GM19025 (cell line): ENCODE measurements at regions not wholly inside any gene's neighbourhood (a gene's known extent, or its start where the extent isn't known, plus 50 kb on each side); places are given as distances from the start of the nearest gene placed in this dataset.

Experiments
- ATAC-seq: cut with Tn5 transposase; IDR thresholded peaks from one replicate; pipeline ENCODE4 v1.9.1; 2021; ENCODE audit warnings: mild to moderate bottlenecking, low read depth, moderate library complexity; ENCODE audit not compliant: unreplicated experiment

DNA sequence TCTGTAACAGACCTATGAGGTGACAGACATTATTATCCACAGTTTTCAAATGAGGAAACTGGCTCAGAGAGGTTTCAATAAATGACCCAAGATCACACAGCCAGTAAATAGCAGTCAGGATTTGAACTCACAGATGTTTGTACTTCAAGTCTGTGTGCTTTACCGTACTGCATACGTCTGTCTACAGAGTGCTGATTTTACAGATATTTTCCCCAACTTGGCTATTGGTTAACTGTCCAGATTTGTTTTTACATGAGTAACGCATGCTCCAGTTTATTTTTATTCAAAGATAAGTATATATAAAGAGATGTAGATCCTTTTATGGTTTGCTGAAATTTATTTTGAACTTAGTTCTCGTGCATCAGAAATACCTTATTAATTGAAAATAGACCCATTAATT is 65.7 kb upstream of the SLC38A2 start:
- ATAC-seq = no peak

- no peak for ATAC-seq
Measured at GRCh38 chr12:46437469-46437868, 64.9 kb upstream of the SLC38A2 start.

GRCh38 chr12:46436747-46437146 is 64.2 kb upstream of the SLC38A2 start:
- no peak for ATAC-seq

- no peak for ATAC-seq
Measured at GRCh38 chr12:46435625-46436024, 63.1 kb upstream of the SLC38A2 start.

DNA sequence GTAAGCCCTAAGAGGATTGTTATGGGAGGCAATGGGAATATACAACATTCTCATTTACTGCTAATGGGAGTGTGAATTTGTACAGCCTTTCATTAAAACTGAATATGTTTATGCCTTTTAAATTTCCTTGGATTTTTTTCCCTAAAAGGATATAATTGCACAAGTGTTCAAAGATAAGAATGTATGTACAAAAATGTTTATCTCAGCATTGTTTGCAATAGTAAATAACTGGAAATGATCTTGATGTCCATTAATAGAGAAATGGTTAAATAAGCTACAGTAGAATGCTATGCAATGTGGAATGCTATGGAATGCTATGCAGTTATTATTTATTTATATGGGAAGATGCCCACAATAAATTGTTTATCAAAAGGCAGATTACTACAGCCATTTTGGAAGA is 62.5 kb upstream of the SLC38A2 start:
- no peak for ATAC-seq

DNA sequence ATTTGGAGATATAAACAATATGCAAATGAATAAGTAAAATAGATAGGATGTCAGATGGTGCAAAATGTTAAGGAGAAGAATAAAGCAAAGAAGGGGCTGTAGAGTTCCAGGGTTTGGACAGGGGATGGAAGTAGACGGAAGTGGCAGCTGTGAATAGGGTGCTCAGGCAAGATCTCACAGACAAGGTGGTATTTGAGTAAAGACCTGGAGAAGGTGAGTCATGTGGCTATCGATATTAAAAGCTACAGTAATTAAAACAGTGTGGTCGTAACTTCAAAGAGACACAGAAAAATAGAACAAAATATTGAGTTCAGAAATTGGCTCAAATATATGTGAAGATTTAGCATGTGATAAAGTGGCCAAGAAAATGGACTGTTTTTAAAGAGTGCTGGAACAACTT is 61.3 kb upstream of the SLC38A2 start:
- no peak for ATAC-seq

GRCh38 chr12:46432325-46432724 is 59.8 kb upstream of the SLC38A2 start:
- ATAC-seq = no peak

DNA sequence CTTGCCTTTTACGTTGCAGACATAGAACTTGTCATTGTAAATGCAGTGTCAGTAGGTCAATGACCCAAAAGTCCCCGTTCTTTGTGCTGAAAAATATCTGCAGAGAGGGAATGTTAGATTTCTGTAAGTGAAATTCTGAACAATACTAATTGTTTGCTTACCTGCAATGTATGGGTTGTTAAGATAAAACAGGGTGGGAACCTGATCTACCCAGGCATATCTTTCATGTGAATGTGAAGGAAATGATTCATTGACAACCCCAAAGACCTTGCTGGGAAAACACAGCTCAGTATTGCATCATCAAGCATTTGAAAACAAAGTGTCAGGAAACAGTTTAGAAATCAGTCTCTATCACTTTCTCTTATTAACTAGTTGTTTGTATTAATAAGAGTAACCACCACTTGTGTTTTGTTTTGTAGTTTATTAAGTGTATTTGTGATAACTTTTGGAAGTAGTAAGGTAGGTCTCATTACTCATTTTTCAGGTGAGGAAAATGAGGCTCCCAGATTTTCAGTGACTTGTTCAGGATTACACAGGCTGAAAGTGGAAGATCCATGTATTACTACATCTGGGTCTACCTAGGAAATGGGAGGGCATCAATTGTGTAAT is 57.9 kb upstream of the SLC38A2 start:
- ATAC-seq = no peak
